Upper lobe of left lung (tissue), 6 donors: ENCODE measurements at regions not wholly inside any gene's neighbourhood (a gene's known extent, or its start where the extent isn't known, plus 50 kb on each side); places are given as distances from the start of the nearest gene placed in this dataset.

Experiments used
- ATAC-seq, 2 donors: fragments of 200-7000 bp; cut with Tn5 transposase; one replicate each; pipeline ENCODE4 v1.9.1; 2022; ENCODE audit warnings: mild to moderate bottlenecking in 2 of 2, moderate library complexity in 2 of 2; ENCODE audit not compliant: low FRiP score in 2 of 2
- DNase-seq, 2 donors: peaks; one replicate each; pipeline ENCODE4 v3.0.0-alpha.2; 2019 to 2020
- H3K27ac ChIP-seq, 4 donors: fragments of 200-600 bp; sonication (generic); one replicate each; pipeline ENCODE4 v1.5.1; 2016 to 2019
- H3K27me3 ChIP-seq, 4 donors: fragments of 200-600 bp; sonication (generic); one replicate each; pipeline ENCODE4 v1.5.1; 2017 to 2019
- H3K36me3 ChIP-seq, 4 donors: fragments of 200-600 bp; sonication (generic); one replicate each; pipeline ENCODE4 v1.5.1; 2016 to 2019
- H3K4me1 ChIP-seq, 4 donors: fragments of 200-600 bp; sonication (generic); one replicate each; pipeline ENCODE4 v1.5.1; 2018 to 2019
- H3K4me3 ChIP-seq, 4 donors: fragments of 200-600 bp; sonication (generic); one replicate each; pipeline ENCODE4 v1.5.1; 2017 to 2019; ENCODE audit warnings: mild to moderate bottlenecking in 2 of 4, moderate library complexity in 1 of 4
- H3K9me3 ChIP-seq, 4 donors: fragments of 200-600 bp; sonication (generic); one replicate each; pipeline ENCODE4 v1.5.1; 2018 to 2019
- EP300 ChIP-seq, 4 donors: sonication (generic); formaldehyde crosslinking; IDR thresholded peaks; one replicate each; pipeline ENCODE4 v1.5.1; 2017; ENCODE audit warnings: antibody characterized with exemption in 4 of 4, control low read depth in 2 of 4
- POLR2A ChIP-seq, 4 donors: fragments of 450-650 bp; IDR thresholded peaks; one replicate each; pipeline ENCODE4 v1.5.1; 2016 to 2017; ENCODE audit warnings: antibody characterized with exemption in 4 of 4, mild to moderate bottlenecking in 2 of 4
- POLR2AphosphoS5 ChIP-seq, 2 donors: sonication (generic); formaldehyde crosslinking; IDR thresholded peaks; one replicate each; pipeline ENCODE4 v1.5.1; 2017; ENCODE audit warnings: antibody characterized with exemption in 2 of 2
- WGBS, 2 donors: methylation state at CpG; one replicate each; pipeline ENCODE4 v1.1.5; 2017 to 2018; 5-methylcytosine and 5-hydroxymethylcytosine counted together
- TF ChIP-seq, protein P1 (sequence below), 6 experiments: fragments of 450-650 bp in 4 of 6; fragments of 200-600 bp in 2 of 6; sonication (generic) in 2 of 6; IDR thresholded peaks; one replicate each; pipeline ENCODE4 v1.5.1; 2016 to 2019; ENCODE audit warnings: antibody characterized with exemption in 6 of 6
- donor health status: DM: no; HTN: no; CAD: no; lungs with moderate emphysema.
- donor health status: DM: no; HTN: yes; CAD: no; lungs with severe emphysema.

DNA sequence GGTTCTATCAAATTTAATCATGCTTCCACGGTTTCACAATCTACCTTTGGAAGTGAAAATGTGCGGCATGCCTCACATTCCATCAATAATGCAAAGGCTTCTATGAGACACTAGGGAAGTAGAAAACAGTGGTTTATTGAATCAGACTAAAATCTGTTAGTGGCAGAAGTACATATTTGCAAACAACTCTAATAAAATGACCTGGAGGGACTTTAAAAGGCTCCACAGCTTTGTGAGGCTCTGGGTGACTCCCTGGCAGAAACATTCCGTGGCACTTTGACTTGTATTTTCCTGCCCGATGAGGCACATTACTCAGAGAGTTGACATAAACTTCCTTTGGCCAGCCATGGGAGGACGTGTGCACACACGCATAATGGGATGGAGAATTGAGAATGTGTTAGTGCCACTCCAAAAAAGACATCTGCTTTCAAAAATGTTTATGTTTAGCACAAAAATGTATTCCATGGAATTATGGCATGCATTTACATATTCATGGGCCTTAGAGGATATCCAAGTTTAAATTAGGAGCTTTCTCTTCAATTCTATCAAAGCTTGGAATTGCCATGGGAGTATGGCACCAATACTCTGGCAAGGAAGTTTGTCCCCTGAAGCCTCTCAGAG lies 60.0 kb upstream of the SSX2IP start:
- no peak overlapping the region for H3K27ac ChIP-seq
- H3K4me1 ChIP-seq: no peaks in the 10 kb centered on the region
- DNase-seq (no peak), ATAC-seq (no peak)
- no peak overlapping the region for H3K4me3 ChIP-seq
- H3K36me3 ChIP-seq: no peaks in the 10 kb centered on the region
- H3K27me3 ChIP-seq: no peaks in the 10 kb centered on the region
- TF ChIP-seq, protein P1, sequence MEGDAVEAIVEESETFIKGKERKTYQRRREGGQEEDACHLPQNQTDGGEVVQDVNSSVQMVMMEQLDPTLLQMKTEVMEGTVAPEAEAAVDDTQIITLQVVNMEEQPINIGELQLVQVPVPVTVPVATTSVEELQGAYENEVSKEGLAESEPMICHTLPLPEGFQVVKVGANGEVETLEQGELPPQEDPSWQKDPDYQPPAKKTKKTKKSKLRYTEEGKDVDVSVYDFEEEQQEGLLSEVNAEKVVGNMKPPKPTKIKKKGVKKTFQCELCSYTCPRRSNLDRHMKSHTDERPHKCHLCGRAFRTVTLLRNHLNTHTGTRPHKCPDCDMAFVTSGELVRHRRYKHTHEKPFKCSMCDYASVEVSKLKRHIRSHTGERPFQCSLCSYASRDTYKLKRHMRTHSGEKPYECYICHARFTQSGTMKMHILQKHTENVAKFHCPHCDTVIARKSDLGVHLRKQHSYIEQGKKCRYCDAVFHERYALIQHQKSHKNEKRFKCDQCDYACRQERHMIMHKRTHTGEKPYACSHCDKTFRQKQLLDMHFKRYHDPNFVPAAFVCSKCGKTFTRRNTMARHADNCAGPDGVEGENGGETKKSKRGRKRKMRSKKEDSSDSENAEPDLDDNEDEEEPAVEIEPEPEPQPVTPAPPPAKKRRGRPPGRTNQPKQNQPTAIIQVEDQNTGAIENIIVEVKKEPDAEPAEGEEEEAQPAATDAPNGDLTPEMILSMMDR (IDR thresholded peaks at IDR 0.05): no peak
- no peak for TF ChIP-seq EP300 (IDR thresholded peaks at IDR 0.05)
- no peak for TF ChIP-seq POLR2AphosphoS5 (IDR thresholded peaks at IDR 0.05)
- no peak for TF ChIP-seq POLR2A (IDR thresholded peaks at IDR 0.05)
- 56 to 57% methylated on average over 6 of the region's 6 CpGs for WGBS, 2 donors
- no peaks in the 10 kb centered on the region for H3K9me3 ChIP-seq

DNA sequence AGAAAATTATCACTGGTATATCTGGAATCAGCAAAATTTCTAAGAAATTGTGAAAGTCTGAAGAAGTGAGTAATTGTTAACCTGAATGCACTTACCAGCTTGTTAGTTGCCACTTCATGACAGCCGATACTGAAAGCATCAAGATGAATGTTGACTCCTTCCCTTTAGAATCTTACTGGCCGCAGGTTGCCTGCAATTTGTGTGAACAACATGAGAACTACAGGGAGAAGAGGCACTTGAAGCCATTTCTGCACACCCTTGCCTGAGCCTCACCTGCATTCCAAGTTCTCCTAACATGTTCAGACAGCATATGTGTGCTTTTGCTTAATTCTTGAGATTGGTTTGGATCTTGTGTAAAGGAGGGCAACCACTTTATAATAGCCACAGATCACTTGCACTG lies 59.2 kb upstream of the SSX2IP start:
- ATAC-seq: no peak
- Histone ChIP-seq H3K4me1 (no peaks in the 10 kb centered on the region), H3K4me3 (no peak overlapping the region), H3K27ac (no peak overlapping the region), H3K36me3 (no peaks in the 10 kb centered on the region), H3K9me3 (no peaks in the 10 kb centered on the region), H3K27me3 (no peaks in the 10 kb centered on the region)
- TF ChIP-seq, protein P1 (IDR thresholded peaks at IDR 0.05): no peak
- TF ChIP-seq EP300 (IDR thresholded peaks at IDR 0.05) (no peak), POLR2A (IDR thresholded peaks at IDR 0.05) (no peak), POLR2AphosphoS5 (IDR thresholded peaks at IDR 0.05) (no peak)
- 66 to 80% methylated on average over 2 of the region's 2 CpGs for WGBS, 2 donors
- no peak for DNase-seq

DNA sequence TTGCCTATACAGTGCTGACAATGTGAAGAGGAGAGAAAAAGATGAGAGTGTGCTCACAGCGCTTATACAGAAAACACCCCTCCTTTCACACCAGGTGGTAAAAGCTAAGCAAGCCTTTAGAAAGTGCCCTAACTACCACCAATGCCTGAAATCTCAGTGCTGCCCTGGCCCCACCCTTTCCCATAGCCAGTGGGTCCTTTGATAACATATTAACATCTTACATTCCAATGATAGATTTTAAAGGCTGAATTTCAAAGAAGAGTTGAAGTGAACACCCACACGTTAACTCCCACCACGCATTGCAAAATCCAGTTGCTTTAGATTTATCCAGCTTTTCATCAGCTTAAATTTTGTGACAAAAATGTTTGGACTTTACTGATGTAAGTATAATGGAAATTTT lies 58.1 kb upstream of the SSX2IP start:
- Histone ChIP-seq H3K4me3 (no peak overlapping the region), H3K27me3 (no peaks in the 10 kb centered on the region), H3K4me1 (no peaks in the 10 kb centered on the region), H3K9me3 (no peaks in the 10 kb centered on the region), H3K27ac (no peak overlapping the region), H3K36me3 (no peaks in the 10 kb centered on the region)
- ATAC-seq (no peak), DNase-seq (no peak)
- WGBS, 2 donors: 85 to 94% methylated on average over 3 of the region's 3 CpGs
- TF ChIP-seq, protein P1 (IDR thresholded peaks at IDR 0.05): no peak
- TF ChIP-seq POLR2A (IDR thresholded peaks at IDR 0.05) (no peak), POLR2AphosphoS5 (IDR thresholded peaks at IDR 0.05) (no peak), EP300 (IDR thresholded peaks at IDR 0.05) (no peak)

DNA sequence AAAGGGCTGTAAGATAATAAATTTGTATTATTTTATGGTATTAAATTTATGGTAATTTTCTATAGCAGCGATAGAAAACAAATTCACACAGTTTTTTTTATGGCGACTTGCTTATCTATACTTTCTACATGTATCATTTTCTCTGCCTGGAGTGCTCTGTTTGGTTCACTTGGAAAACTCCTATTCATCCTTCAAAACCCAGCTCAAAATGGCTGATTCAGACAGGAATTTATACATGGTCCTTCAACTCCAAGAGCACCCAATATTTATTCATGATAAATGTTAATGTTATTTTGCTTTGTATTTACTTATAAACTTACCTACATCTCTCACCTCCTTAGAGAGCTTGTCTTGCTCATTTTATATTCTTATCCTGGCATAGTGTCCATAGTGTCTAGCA lies 55.6 kb upstream of the SSX2IP start:
- no peak overlapping the region for H3K27ac ChIP-seq
- TF ChIP-seq POLR2AphosphoS5 (IDR thresholded peaks at IDR 0.05): no peak

DNA sequence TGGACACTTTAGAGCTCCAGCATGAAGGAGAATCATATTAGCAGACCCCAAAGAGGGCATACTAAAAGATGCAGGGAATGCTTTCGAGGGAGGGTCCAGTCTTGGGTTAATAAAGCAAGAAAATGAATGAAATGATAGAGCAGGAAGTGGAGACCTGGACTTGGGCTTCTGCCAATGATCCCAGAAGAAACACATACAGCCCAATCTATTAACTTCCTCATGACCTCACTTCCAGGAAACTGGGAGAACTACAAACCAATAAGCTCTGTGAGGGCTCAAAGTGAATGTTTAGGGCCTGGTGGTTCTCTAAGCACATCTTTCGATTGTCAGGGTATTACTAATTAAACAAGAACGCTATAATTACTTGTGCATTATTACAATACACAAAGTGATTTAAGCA lies 53.6 kb upstream of the SSX2IP start:
- no peak overlapping the region for H3K4me3 ChIP-seq
- no peak for ATAC-seq
- DNase-seq: no peak
- H3K4me1 ChIP-seq: no peaks in the 10 kb centered on the region
- H3K27ac ChIP-seq: no peak overlapping the region
- no peaks in the 10 kb centered on the region for H3K36me3 ChIP-seq
- H3K9me3 ChIP-seq: no peaks in the 10 kb centered on the region
- no peaks in the 10 kb centered on the region for H3K27me3 ChIP-seq
- 85 to 87% methylated on average over 3 of the region's 3 CpGs for WGBS, 2 donors
- TF ChIP-seq, protein P1 (IDR thresholded peaks at IDR 0.05): no peak
- TF ChIP-seq POLR2A (IDR thresholded peaks at IDR 0.05): no peak
- no peak for TF ChIP-seq POLR2AphosphoS5 (IDR thresholded peaks at IDR 0.05)
- no peak for TF ChIP-seq EP300 (IDR thresholded peaks at IDR 0.05)

More for the DNA sequence above, 55.6 kb upstream of the SSX2IP start:
- 93 to 98% methylated on average over 2 of the region's 2 CpGs for WGBS, 2 donors
- no peak overlapping the region for H3K4me3 ChIP-seq
- no peaks in the 10 kb centered on the region for H3K27me3 ChIP-seq
- H3K4me1 ChIP-seq: no peaks in the 10 kb centered on the region
- H3K9me3 ChIP-seq: no peaks in the 10 kb centered on the region
- DNase-seq (no peak), ATAC-seq (no peak)
- H3K36me3 ChIP-seq: no peaks in the 10 kb centered on the region
